HCT116 (cell line): ENCODE measurements at regions not wholly inside any gene's neighbourhood (a gene's known extent, or its start where the extent isn't known, plus 50 kb on each side); places are given as distances from the start of the nearest gene placed in this dataset.

Experiments used
- ATAC-seq: fragments of 200-7000 bp; cut with Tn5 transposase; 2 replicates; pipeline ENCODE4 v1.9.1; 2020; ENCODE audit warnings: mild to moderate bottlenecking, moderate library complexity
- BruUV-seq: library from RNA; stranded (reverse); fragments of 400-500 nt; replicated peaks from 2 replicates; lab custom pipeline; 2021; lab: Mats Ljungman, UMichigan
- CTCF ChIA-PET: fragments of 300-600 bp; sonication (Branson Sonifier 250); formaldehyde crosslinking; loops from one replicate; lab custom pipeline; 2021; ENCODE audit warnings: antibody characterized with exemption; lab: Charles Lee
- POLR2A ChIA-PET: fragments of 300-600, 350-600 bp; sonication (Branson Sonifier 250); formaldehyde crosslinking; loops from one replicate; lab custom pipeline; 2021; ENCODE audit warnings: antibody characterized with exemption; lab: Charles Lee
- RAD21 ChIA-PET, 2 experiments: fragments of 300-600 bp; sonication (Branson Sonifier 250); formaldehyde crosslinking; loops; one replicate each; lab custom pipeline; 2023; ENCODE audit warnings: low total read pairs in 2 of 2; ENCODE audit not compliant: uncharacterized antibody in 2 of 2, unreplicated experiment in 2 of 2, low non-redundant PET in 1 of 2; lab: Charles Lee
- DNase-seq: peaks from one replicate; pipeline ENCODE4 v3.0.0-alpha.2; 2010; ENCODE audit warnings: low read depth, low spot score
- H2AFZ ChIP-seq: fragments of 200-600 bp; shearing (Covaris generic), sonication (generic); 2 replicates; pipeline ENCODE4 v1.6.1; 2017; ENCODE audit warnings: low read depth, mixed run types, mixed read lengths, antibody characterized with exemption, low read length; ENCODE audit not compliant: poor library complexity, severe bottlenecking
- H3K27ac ChIP-seq: 2 replicates; pipeline ENCODE4 v1.5.1; 2012; ENCODE audit warnings: low read depth, low read length
- H3K27me3 ChIP-seq: fragments of 200-600 bp; sonication (generic); 2 replicates; pipeline ENCODE4 v1.6.1; 2016; ENCODE audit warnings: mixed run types, low read length, mixed read lengths; ENCODE audit not compliant: insufficient read depth
- H3K36me3 ChIP-seq, 2 experiments: fragments of 200-500 bp in 1 of 2; fragments of 200-600 bp in 1 of 2; sonication (Bioruptor generic) in 1 of 2; sonication (generic) in 1 of 2; 2 replicates each; pipeline versions ENCODE4 v1.5.1 to v1.6.1; 2014 to 2016; ENCODE audit warnings: low read length in 2 of 2, inconsistent platforms in 1 of 2, mixed read lengths in 1 of 2, mixed run types in 1 of 2; ENCODE audit not compliant: insufficient read depth in 2 of 2, control insufficient read depth in 1 of 2
- H3K4me1 ChIP-seq, 2 experiments: fragments of 200-600 bp in 1 of 2; sonication (generic) in 1 of 2; 2 replicates each; pipeline versions ENCODE4 v1.5.1 to v1.6.1; 2012 to 2017; ENCODE audit warnings: low read length in 2 of 2, inconsistent platforms in 1 of 2, mild to moderate bottlenecking in 1 of 2, mixed read lengths in 1 of 2, mixed run types in 1 of 2, moderate library complexity in 1 of 2; ENCODE audit not compliant: insufficient read depth in 2 of 2, control insufficient read depth in 1 of 2
- H3K4me2 ChIP-seq: fragments of 200-600 bp; sonication (generic); 2 replicates; pipeline ENCODE4 v1.6.1; 2017; ENCODE audit warnings: mixed run types, low read length, mixed read lengths
- H3K4me3 ChIP-seq, 2 experiments: fragments of 200-600 bp in 1 of 2; sonication (generic) in 1 of 2; replicated peaks in 1 of 2; 2 replicates each; pipeline ENCODE4 v1.5.1; 2011 to 2016; ENCODE audit warnings: low read length in 2 of 2, control low read depth in 1 of 2, low read depth in 1 of 2, mild to moderate bottlenecking in 1 of 2, mixed read lengths in 1 of 2, mixed run types in 1 of 2
- H3K79me2 ChIP-seq: fragments of 200-600 bp; sonication (generic); 2 replicates; pipeline ENCODE4 v1.6.1; 2017; ENCODE audit warnings: mild to moderate bottlenecking, mixed run types, low read length, moderate library complexity, mixed read lengths; ENCODE audit not compliant: insufficient read depth
- H3K9ac ChIP-seq: fragments of 200-600 bp; sonication (generic); 2 replicates; pipeline ENCODE4 v1.6.1; 2016; ENCODE audit warnings: low read length, mixed read lengths
- H3K9me2 ChIP-seq: fragments of 200-600 bp; sonication (generic), shearing (Covaris generic); 2 replicates; pipeline ENCODE4 v1.6.1; 2017; ENCODE audit warnings: mixed run types, mild to moderate bottlenecking, moderate library complexity; ENCODE audit not compliant: insufficient read depth
- H3K9me3 ChIP-seq, 2 experiments: fragments of 200-500 bp in 1 of 2; fragments of 200-600 bp in 1 of 2; sonication (Bioruptor generic) in 1 of 2; sonication (generic) in 1 of 2; 2 replicates each; pipeline ENCODE4 v1.6.1; 2014 to 2017; ENCODE audit warnings: low read length in 2 of 2, mixed read lengths in 2 of 2, inconsistent platforms in 1 of 2, low read depth in 1 of 2, mild to moderate bottlenecking in 1 of 2, mixed run types in 1 of 2, moderate library complexity in 1 of 2; ENCODE audit not compliant: control insufficient read depth in 1 of 2, insufficient read depth in 1 of 2
- H4K20me1 ChIP-seq: fragments of 200-600 bp; sonication (generic), shearing (Covaris generic); 2 replicates; pipeline ENCODE4 v1.6.1; 2017; ENCODE audit warnings: mixed run types, mild to moderate bottlenecking, moderate library complexity; ENCODE audit not compliant: insufficient read depth
- CBX3 ChIP-seq: IDR thresholded peaks from 2 replicates; pipeline ENCODE4 v1.6.1; 2012; ENCODE audit warnings: low read depth
- CEBPB ChIP-seq: IDR thresholded peaks from 2 replicates; pipeline ENCODE4 v1.6.1; 2012; ENCODE audit warnings: low read depth
- CTCF ChIP-seq, 3 experiments: fragments of 200-600 bp in 1 of 3; sonication (generic) in 1 of 3; IDR thresholded peaks in 2 of 3; conservative IDR thresholded peaks in 1 of 3; 2 replicates each; pipeline ENCODE4 v1.5.1; 2012 to 2017; ENCODE audit warnings: low read depth in 2 of 3, low read length in 2 of 3, antibody characterized with exemption in 1 of 3, borderline replicate concordance in 1 of 3, control low read depth in 1 of 3, mild to moderate bottlenecking in 1 of 3, mixed read lengths in 1 of 3, mixed run types in 1 of 3, moderate library complexity in 1 of 3; ENCODE audit not compliant: insufficient read depth in 1 of 3
- EGR1 ChIP-seq: IDR thresholded peaks from 2 replicates; pipeline ENCODE4 v1.6.1; 2012; ENCODE audit warnings: low read depth
- ELF1 ChIP-seq: IDR thresholded peaks from 2 replicates; pipeline ENCODE4 v1.6.1; 2012; ENCODE audit warnings: low read depth, borderline replicate concordance
- EZH2 ChIP-seq: fragments of 200-600 bp; sonication (generic); IDR thresholded peaks from 2 replicates; pipeline ENCODE4 v1.6.1; 2017; ENCODE audit warnings: antibody characterized with exemption, mixed run types
- EZH2phosphoT487 ChIP-seq: fragments of 200-600 bp; IDR thresholded peaks from 2 replicates; pipeline ENCODE4 v1.6.1; 2018; ENCODE audit warnings: antibody characterized with exemption, borderline replicate concordance
- JUND ChIP-seq: IDR thresholded peaks from 2 replicates; pipeline ENCODE4 v1.6.1; 2012
- POLR2A ChIP-seq: IDR thresholded peaks from 2 replicates; pipeline ENCODE4 v1.7.0; 2011; ENCODE audit warnings: borderline replicate concordance; ENCODE audit not compliant: insufficient read depth, insufficient read length; ENCODE audit errors: extremely low read depth
- RAD21 ChIP-seq: IDR thresholded peaks from 2 replicates; pipeline ENCODE4 v1.6.1; 2012; ENCODE audit warnings: low read depth, mild to moderate bottlenecking
- REST ChIP-seq: IDR thresholded peaks from 2 replicates; pipeline ENCODE4 v1.6.1; 2012; ENCODE audit warnings: low read depth
- SIN3A ChIP-seq: IDR thresholded peaks from 2 replicates; pipeline ENCODE4 v1.6.1; 2012; ENCODE audit warnings: low read depth
- SRF ChIP-seq: IDR thresholded peaks from 2 replicates; pipeline ENCODE4 v1.6.1; 2012; ENCODE audit warnings: low read depth
- TCF7L2 ChIP-seq: IDR thresholded peaks from 2 replicates; pipeline ENCODE4 v1.7.0; 2011; ENCODE audit warnings: borderline replicate concordance, inconsistent platforms; ENCODE audit not compliant: insufficient read depth, insufficient read length; ENCODE audit errors: extremely low read depth
- YY1 ChIP-seq: IDR thresholded peaks from 2 replicates; pipeline ENCODE4 v1.6.1; 2011; ENCODE audit warnings: low read length, low read depth, moderate library complexity, mild to moderate bottlenecking; ENCODE audit not compliant: insufficient replicate concordance; ENCODE audit errors: extremely low read depth
- intact Hi-C: fragments of 100-400 bp; cut with micrococcal nuclease; formaldehyde crosslinking; loops from 2 replicates; pipeline ENCODE4 v1.10.0; 2022

- no peak for TF ChIP-seq CEBPB
- TF ChIP-seq EGR1, result no peak
Measured at GRCh38 chr9:116090030-116090770, 63.4 kb upstream of the PAPPA start (continued).

GRCh38 chr9:116094846-116095245 is 58.7 kb upstream of the PAPPA start:
- H3K27ac ChIP-seq, result no peak overlapping the region
- no peak for DNase-seq

GRCh38 chr9:116095403-116095802 is 58.2 kb upstream of the PAPPA start:
- intact Hi-C loops, result no loop called here
- ATAC-seq (no peak), DNase-seq (no peak)
- Histone ChIP-seq H3K9ac (no peak overlapping the region), H3K4me3 (no peak overlapping the region), H3K79me2 (no peaks in the 10 kb centered on the region), H4K20me1 (no peaks in the 10 kb centered on the region), H3K4me1 (no peaks in the 10 kb centered on the region), H3K9me2 (no peaks in the 10 kb centered on the region), H3K36me3 (no peaks in the 10 kb centered on the region), H3K9me3 (no peaks in the 10 kb centered on the region), H3K27ac (no peak overlapping the region), H3K27me3 (peaks cover 27% of the 10 kb centered on the region; the same call in 1 of the 2 replicates), H3K4me2 (no peak overlapping the region), H2AFZ (no peak overlapping the region)
- ChIA-PET CTCF (no interaction called here), RAD21 (no interaction called here), POLR2A (no interaction called here)
- no TSS peak for BruUV-seq
- TF ChIP-seq TCF7L2 (no peak), CEBPB (no peak), EZH2phosphoT487 (no peak), REST (no peak), SRF (no peak), CTCF (IDR thresholded peaks at IDR 0.05 in 2 of 3, conservative IDR thresholded peaks at IDR 0.05 in 1 of 3; ENCODE audit: borderline replicate concordance in 1 of 3, insufficient read depth in 1 of 3, low read depth in 2 of 3, low read length in 2 of 3) (no peak), CBX3 (no peak), POLR2A (no peak), ELF1 (no peak)

More at GRCh38 chr9:116094846-116095245, 58.7 kb upstream of the PAPPA start:
- Histone ChIP-seq H3K4me3 (no peak overlapping the region), H3K79me2 (no peaks in the 10 kb centered on the region), H3K4me1 (no peaks in the 10 kb centered on the region), H3K27me3 (peaks cover 27% of the 10 kb centered on the region; the same call in 1 of the 2 replicates), H4K20me1 (no peaks in the 10 kb centered on the region), H2AFZ (no peak overlapping the region), H3K9ac (no peak overlapping the region), H3K36me3 (no peaks in the 10 kb centered on the region), H3K4me2 (no peak overlapping the region), H3K9me3 (no peaks in the 10 kb centered on the region), H3K9me2 (no peaks in the 10 kb centered on the region)
- ATAC-seq, result no peak
- POLR2A ChIA-PET, result no interaction called here
- CTCF ChIA-PET, result no interaction called here
- intact Hi-C loops, result no loop called here
- no peak for TF ChIP-seq ELF1
- TF ChIP-seq EGR1, result no peak
- TF ChIP-seq JUND, result no peak
- TF ChIP-seq SIN3A, result no peak
- no peak for TF ChIP-seq EZH2
- TF ChIP-seq RAD21, result no peak
- TF ChIP-seq YY1, result no peak
- no peak for TF ChIP-seq EZH2phosphoT487
- no TSS peak for BruUV-seq
- RAD21 ChIA-PET, result no interaction called here
